HCT116 (cell line): ENCODE measurements at regions not wholly inside any gene's neighbourhood (a gene's known extent, or its start where the extent isn't known, plus 50 kb on each side); places are given as distances from the start of the nearest gene placed in this dataset.

Experiments used
- ATAC-seq: fragments of 200-7000 bp; cut with Tn5 transposase; 2 replicates; pipeline ENCODE4 v1.9.1; 2020; ENCODE audit warnings: mild to moderate bottlenecking, moderate library complexity
- BruUV-seq: library from RNA; stranded (reverse); fragments of 400-500 nt; replicated peaks from 2 replicates; lab custom pipeline; 2021; lab: Mats Ljungman, UMichigan
- CTCF ChIA-PET: fragments of 300-600 bp; sonication (Branson Sonifier 250); formaldehyde crosslinking; loops from one replicate; lab custom pipeline; 2021; ENCODE audit warnings: antibody characterized with exemption; lab: Charles Lee
- POLR2A ChIA-PET: fragments of 300-600, 350-600 bp; sonication (Branson Sonifier 250); formaldehyde crosslinking; loops from one replicate; lab custom pipeline; 2021; ENCODE audit warnings: antibody characterized with exemption; lab: Charles Lee
- RAD21 ChIA-PET, 2 experiments: fragments of 300-600 bp; sonication (Branson Sonifier 250); formaldehyde crosslinking; loops; one replicate each; lab custom pipeline; 2023; ENCODE audit warnings: low total read pairs in 2 of 2; ENCODE audit not compliant: uncharacterized antibody in 2 of 2, unreplicated experiment in 2 of 2, low non-redundant PET in 1 of 2; lab: Charles Lee
- DNase-seq: peaks from one replicate; pipeline ENCODE4 v3.0.0-alpha.2; 2010; ENCODE audit warnings: low read depth, low spot score
- H2AFZ ChIP-seq: fragments of 200-600 bp; shearing (Covaris generic), sonication (generic); 2 replicates; pipeline ENCODE4 v1.6.1; 2017; ENCODE audit warnings: low read depth, mixed run types, mixed read lengths, antibody characterized with exemption, low read length; ENCODE audit not compliant: poor library complexity, severe bottlenecking
- H3K27ac ChIP-seq: 2 replicates; pipeline ENCODE4 v1.5.1; 2012; ENCODE audit warnings: low read depth, low read length
- H3K27me3 ChIP-seq: fragments of 200-600 bp; sonication (generic); 2 replicates; pipeline ENCODE4 v1.6.1; 2016; ENCODE audit warnings: mixed run types, low read length, mixed read lengths; ENCODE audit not compliant: insufficient read depth
- H3K36me3 ChIP-seq, 2 experiments: fragments of 200-500 bp in 1 of 2; fragments of 200-600 bp in 1 of 2; sonication (Bioruptor generic) in 1 of 2; sonication (generic) in 1 of 2; 2 replicates each; pipeline versions ENCODE4 v1.5.1 to v1.6.1; 2014 to 2016; ENCODE audit warnings: low read length in 2 of 2, inconsistent platforms in 1 of 2, mixed read lengths in 1 of 2, mixed run types in 1 of 2; ENCODE audit not compliant: insufficient read depth in 2 of 2, control insufficient read depth in 1 of 2
- H3K4me1 ChIP-seq, 2 experiments: fragments of 200-600 bp in 1 of 2; sonication (generic) in 1 of 2; 2 replicates each; pipeline versions ENCODE4 v1.5.1 to v1.6.1; 2012 to 2017; ENCODE audit warnings: low read length in 2 of 2, inconsistent platforms in 1 of 2, mild to moderate bottlenecking in 1 of 2, mixed read lengths in 1 of 2, mixed run types in 1 of 2, moderate library complexity in 1 of 2; ENCODE audit not compliant: insufficient read depth in 2 of 2, control insufficient read depth in 1 of 2
- H3K4me2 ChIP-seq: fragments of 200-600 bp; sonication (generic); 2 replicates; pipeline ENCODE4 v1.6.1; 2017; ENCODE audit warnings: mixed run types, low read length, mixed read lengths
- H3K4me3 ChIP-seq, 2 experiments: fragments of 200-600 bp in 1 of 2; sonication (generic) in 1 of 2; replicated peaks in 1 of 2; 2 replicates each; pipeline ENCODE4 v1.5.1; 2011 to 2016; ENCODE audit warnings: low read length in 2 of 2, control low read depth in 1 of 2, low read depth in 1 of 2, mild to moderate bottlenecking in 1 of 2, mixed read lengths in 1 of 2, mixed run types in 1 of 2
- H3K79me2 ChIP-seq: fragments of 200-600 bp; sonication (generic); 2 replicates; pipeline ENCODE4 v1.6.1; 2017; ENCODE audit warnings: mild to moderate bottlenecking, mixed run types, low read length, moderate library complexity, mixed read lengths; ENCODE audit not compliant: insufficient read depth
- H3K9ac ChIP-seq: fragments of 200-600 bp; sonication (generic); 2 replicates; pipeline ENCODE4 v1.6.1; 2016; ENCODE audit warnings: low read length, mixed read lengths
- H3K9me2 ChIP-seq: fragments of 200-600 bp; sonication (generic), shearing (Covaris generic); 2 replicates; pipeline ENCODE4 v1.6.1; 2017; ENCODE audit warnings: mixed run types, mild to moderate bottlenecking, moderate library complexity; ENCODE audit not compliant: insufficient read depth
- H3K9me3 ChIP-seq, 2 experiments: fragments of 200-500 bp in 1 of 2; fragments of 200-600 bp in 1 of 2; sonication (Bioruptor generic) in 1 of 2; sonication (generic) in 1 of 2; 2 replicates each; pipeline ENCODE4 v1.6.1; 2014 to 2017; ENCODE audit warnings: low read length in 2 of 2, mixed read lengths in 2 of 2, inconsistent platforms in 1 of 2, low read depth in 1 of 2, mild to moderate bottlenecking in 1 of 2, mixed run types in 1 of 2, moderate library complexity in 1 of 2; ENCODE audit not compliant: control insufficient read depth in 1 of 2, insufficient read depth in 1 of 2
- H4K20me1 ChIP-seq: fragments of 200-600 bp; sonication (generic), shearing (Covaris generic); 2 replicates; pipeline ENCODE4 v1.6.1; 2017; ENCODE audit warnings: mixed run types, mild to moderate bottlenecking, moderate library complexity; ENCODE audit not compliant: insufficient read depth
- EGR1 ChIP-seq: IDR thresholded peaks from 2 replicates; pipeline ENCODE4 v1.6.1; 2012; ENCODE audit warnings: low read depth
- ELF1 ChIP-seq: IDR thresholded peaks from 2 replicates; pipeline ENCODE4 v1.6.1; 2012; ENCODE audit warnings: low read depth, borderline replicate concordance
- JUND ChIP-seq: IDR thresholded peaks from 2 replicates; pipeline ENCODE4 v1.6.1; 2012
- POLR2A ChIP-seq: IDR thresholded peaks from 2 replicates; pipeline ENCODE4 v1.7.0; 2011; ENCODE audit warnings: borderline replicate concordance; ENCODE audit not compliant: insufficient read depth, insufficient read length; ENCODE audit errors: extremely low read depth
- POLR2AphosphoS5 ChIP-seq: IDR thresholded peaks from 2 replicates; pipeline ENCODE4 v1.6.1; 2011; ENCODE audit warnings: mild to moderate bottlenecking, low read depth, low read length, moderate library complexity
- SIN3A ChIP-seq: IDR thresholded peaks from 2 replicates; pipeline ENCODE4 v1.6.1; 2012; ENCODE audit warnings: low read depth
- YY1 ChIP-seq: IDR thresholded peaks from 2 replicates; pipeline ENCODE4 v1.6.1; 2011; ENCODE audit warnings: low read length, low read depth, moderate library complexity, mild to moderate bottlenecking; ENCODE audit not compliant: insufficient replicate concordance; ENCODE audit errors: extremely low read depth
- ZNF274 ChIP-seq: fragments of 200-500 bp; sonication (Bioruptor generic); IDR thresholded peaks from 2 replicates; pipeline ENCODE4 v1.6.1; 2014; ENCODE audit warnings: mild to moderate bottlenecking, low read depth, low read length, inconsistent platforms
- intact Hi-C: fragments of 100-400 bp; cut with micrococcal nuclease; formaldehyde crosslinking; loops from 2 replicates; pipeline ENCODE4 v1.10.0; 2022
- TF ChIP-seq, protein P1 (sequence below): IDR thresholded peaks from 2 replicates; pipeline ENCODE4 v1.6.1; 2012
- TF ChIP-seq, protein P2 (sequence below): IDR thresholded peaks from 2 replicates; pipeline ENCODE4 v1.6.1; 2012

DNA sequence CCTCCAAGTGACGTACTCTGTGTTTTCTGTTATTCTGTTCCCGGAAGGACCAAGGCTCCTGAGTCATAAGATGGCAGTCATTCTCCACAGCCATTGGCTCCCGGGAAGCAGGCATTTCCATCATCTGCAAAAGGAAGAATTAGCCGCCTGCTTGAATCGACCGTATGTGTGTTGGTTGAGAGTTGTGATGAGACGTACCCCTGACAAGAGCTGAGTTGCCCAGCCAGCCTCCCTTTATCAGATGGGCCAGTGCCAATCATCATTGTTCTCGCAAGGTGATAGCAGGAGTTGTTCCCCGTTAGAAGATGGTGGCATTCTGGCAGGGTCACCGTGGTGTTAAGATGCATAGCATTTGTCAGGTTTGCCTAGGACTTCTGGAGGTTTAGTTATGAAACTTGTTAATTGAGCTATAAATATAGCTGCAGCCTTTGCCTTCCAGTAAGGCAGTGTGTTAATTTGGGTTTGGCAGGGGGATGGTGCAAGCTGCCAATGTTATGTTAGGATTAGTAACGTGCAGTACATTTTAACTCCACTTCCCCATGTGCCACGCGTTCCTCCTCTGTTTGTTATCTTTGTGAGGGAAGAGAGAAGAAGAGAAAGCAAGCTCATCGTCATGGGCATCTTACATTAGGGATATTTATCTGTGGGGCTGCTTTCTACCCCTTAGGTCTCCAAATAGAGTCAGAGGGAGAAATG is 652.7 kb upstream of the FANCL start:
- H4K20me1 ChIP-seq = no peaks in the 10 kb centered on the region
- no peaks in the 10 kb centered on the region for H3K9me3 ChIP-seq
- no peaks in the 10 kb centered on the region for H3K79me2 ChIP-seq
- no TSS peak for BruUV-seq
- H3K27me3 ChIP-seq = peaks cover 20% of the 10 kb centered on the region
- no peak overlapping the region for H3K9ac ChIP-seq
- CTCF ChIA-PET = no interaction called here
- H2AFZ ChIP-seq = no peak overlapping the region
- intact Hi-C loops = no loop called here
- no peak for ATAC-seq
- H3K4me1 ChIP-seq = no peaks in the 10 kb centered on the region
- H3K4me3 ChIP-seq = no peak overlapping the region
- no peak for TF ChIP-seq ZNF274
- TF ChIP-seq YY1 = no peak
- TF ChIP-seq ELF1 = no peak
- TF ChIP-seq EGR1 = no peak
- TF ChIP-seq, protein P1, sequence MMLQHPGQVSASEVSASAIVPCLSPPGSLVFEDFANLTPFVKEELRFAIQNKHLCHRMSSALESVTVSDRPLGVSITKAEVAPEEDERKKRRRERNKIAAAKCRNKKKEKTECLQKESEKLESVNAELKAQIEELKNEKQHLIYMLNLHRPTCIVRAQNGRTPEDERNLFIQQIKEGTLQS = no peak
- no peak for TF ChIP-seq POLR2AphosphoS5
- TF ChIP-seq, all 23 proteins: peak for 0
- POLR2A ChIA-PET = no interaction called here
- H3K4me2 ChIP-seq = no peak overlapping the region
- H3K27ac ChIP-seq = no peak overlapping the region
- no peaks in the 10 kb centered on the region for H3K36me3 ChIP-seq
- RAD21 ChIA-PET = no interaction called here
- no peaks in the 10 kb centered on the region for H3K9me2 ChIP-seq
- no peak for DNase-seq

DNA sequence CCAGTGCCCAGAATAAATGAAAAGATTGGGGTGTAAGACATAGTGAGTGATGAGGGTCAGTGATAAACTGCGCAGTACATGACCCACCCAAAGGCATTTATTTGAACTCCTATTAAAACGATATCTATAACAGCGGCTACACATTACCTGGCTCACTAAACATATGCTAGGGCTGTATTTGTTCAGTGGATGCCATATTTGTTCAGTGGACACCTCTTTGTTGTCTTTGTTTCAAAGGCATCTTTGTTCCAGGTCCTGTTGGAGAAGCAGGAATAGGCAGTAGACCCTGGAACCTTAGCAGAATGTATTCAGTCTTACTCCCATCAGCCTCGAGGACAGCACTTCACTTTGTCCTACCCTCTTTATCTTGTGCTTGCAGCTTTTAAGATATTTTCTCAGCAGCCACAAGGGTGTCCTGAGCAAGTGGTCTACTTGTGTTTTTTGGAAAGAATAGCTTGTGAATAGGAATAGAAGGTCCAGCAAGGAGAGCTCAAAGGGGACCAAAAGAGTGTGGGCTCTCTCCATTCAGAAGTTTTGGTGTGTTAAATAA is 650.8 kb upstream of the FANCL start:
- Histone ChIP-seq H2AFZ (no peak overlapping the region), H3K4me1 (no peaks in the 10 kb centered on the region)
- CTCF ChIA-PET = no interaction called here
- TF ChIP-seq SIN3A (no peak), JUND (no peak), POLR2A (no peak), EGR1 (no peak)
- TF ChIP-seq, protein P2, sequence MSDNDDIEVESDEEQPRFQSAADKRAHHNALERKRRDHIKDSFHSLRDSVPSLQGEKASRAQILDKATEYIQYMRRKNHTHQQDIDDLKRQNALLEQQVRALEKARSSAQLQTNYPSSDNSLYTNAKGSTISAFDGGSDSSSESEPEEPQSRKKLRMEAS = no peak
- TF ChIP-seq, all 23 proteins: peak for 0
- Histone ChIP-seq H3K4me2 (no peak overlapping the region), H3K27me3 (peaks cover 25% of the 10 kb centered on the region), H3K9ac (no peak overlapping the region), H4K20me1 (no peaks in the 10 kb centered on the region), H3K9me2 (no peaks in the 10 kb centered on the region), H3K79me2 (no peaks in the 10 kb centered on the region), H3K36me3 (no peaks in the 10 kb centered on the region), H3K9me3 (no peaks in the 10 kb centered on the region), H3K4me3 (no peak overlapping the region), H3K27ac (no peak overlapping the region)
- ChIA-PET RAD21 (no interaction called here), POLR2A (no interaction called here)
- intact Hi-C loops = no loop called here
- no TSS peak for BruUV-seq
- DNase-seq = no peak
- no peak for ATAC-seq
